GM12891 (cell line): ENCODE measurements at regions not wholly inside any gene's neighbourhood (a gene's known extent, or its start where the extent isn't known, plus 50 kb on each side); places are given as distances from the start of the nearest gene placed in this dataset.

Experiments used
- PAX5 ChIP-seq: IDR thresholded peaks from 2 replicates; pipeline ENCODE4 v1.6.1; 2011; ENCODE audit warnings: low read length, moderate library complexity, mild to moderate bottlenecking; ENCODE audit not compliant: insufficient read depth, severe bottlenecking
- POLR2A ChIP-seq: IDR thresholded peaks from 2 replicates; pipeline ENCODE4 v1.6.1; 2011; ENCODE audit warnings: low read depth, low read length, control low read depth
- POLR2AphosphoS5 ChIP-seq: IDR thresholded peaks from 2 replicates; pipeline ENCODE4 v1.6.1; 2011; ENCODE audit warnings: low read depth, low read length, control low read depth
- POU2F2 ChIP-seq: IDR thresholded peaks from 2 replicates; pipeline ENCODE4 v1.6.1; 2011; ENCODE audit warnings: low read depth, mild to moderate bottlenecking, control low read depth, low read length, moderate library complexity
- TAF1 ChIP-seq: IDR thresholded peaks from 2 replicates; pipeline ENCODE4 v1.6.1; 2011; ENCODE audit warnings: low read depth, low read length, control low read depth

DNA sequence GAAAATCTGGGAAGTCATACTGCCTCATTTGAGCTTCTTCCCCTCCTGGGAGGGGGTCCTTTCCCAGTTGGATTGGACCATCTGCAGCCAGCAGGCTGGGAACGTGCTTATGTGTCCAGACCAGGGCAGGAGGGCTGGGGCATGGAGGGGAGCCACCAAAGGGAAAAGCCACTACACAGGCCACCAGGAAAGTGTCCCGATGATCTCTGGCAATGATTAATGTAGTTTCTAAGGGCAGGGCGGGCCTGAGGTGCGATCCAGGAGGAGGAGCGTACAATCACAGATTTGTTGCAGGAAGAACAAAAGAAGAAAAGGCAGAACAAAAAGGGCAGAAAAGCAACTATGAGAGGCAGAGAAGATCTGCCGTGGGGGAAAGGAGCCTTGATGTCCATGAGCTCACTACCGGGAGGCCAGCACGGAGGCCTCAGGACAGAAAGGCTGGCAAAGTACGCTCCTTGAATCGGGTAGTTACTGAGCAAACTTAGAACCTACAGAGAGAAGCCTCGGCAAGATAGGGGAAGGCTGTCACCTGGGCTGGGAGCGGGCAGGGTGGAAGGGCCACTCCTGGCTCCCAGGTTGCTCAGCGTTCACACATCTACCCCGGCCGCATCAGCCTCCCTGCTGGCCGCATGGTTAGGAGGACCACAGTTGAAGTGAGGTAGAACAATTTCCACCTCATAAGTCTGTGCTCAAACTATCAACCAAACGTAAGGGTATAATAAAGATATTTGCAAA lies 79.5 kb upstream of the PCSK6 start:
- TF ChIP-seq POLR2AphosphoS5 (no peak), POLR2A (no peak), TAF1 (no peak), POU2F2 (no peak), PAX5 (no peak)
